CD14-positive monocyte (primary cell): ENCODE measurements at regions not wholly inside any gene's neighbourhood (a gene's known extent, or its start where the extent isn't known, plus 50 kb on each side); places are given as distances from the start of the nearest gene placed in this dataset.

ENCODE experiments used
- DNase-seq, 3 donors: peaks; one replicate each; pipeline ENCODE4 v3.0.0-alpha.2; 2011 to 2022
- H2AFZ ChIP-seq: 2 replicates; pipeline ENCODE4 v1.6.0; 2012; ENCODE audit warnings: mild to moderate bottlenecking, low read depth, low read length, inconsistent platforms; ENCODE audit not compliant: insufficient read depth, poor library complexity, severe bottlenecking
- H3K27ac ChIP-seq, 2 donors: 1 replicate in 1 of 2; 2 replicates in 1 of 2; pipeline ENCODE4 v1.5.1; 2012 to 2013; ENCODE audit warnings: low read length in 2 of 2, control low read depth in 1 of 2, inconsistent platforms in 1 of 2, low read depth in 1 of 2, mild to moderate bottlenecking in 1 of 2
- H3K27me3 ChIP-seq, 2 donors: one replicate each; pipeline versions ENCODE4 v1.6.0 to v1.6.1; 2011 to 2013; ENCODE audit warnings: low read length in 2 of 2; ENCODE audit not compliant: control insufficient read depth in 2 of 2, insufficient read depth in 2 of 2
- H3K36me3 ChIP-seq, 2 donors: replicated peaks in 1 of 2; 1 replicate in 1 of 2; 2 replicates in 1 of 2; pipeline versions ENCODE4 v1.5.1 to v1.6.1; 2012 to 2013; ENCODE audit warnings: low read length in 2 of 2, control low read depth in 1 of 2, inconsistent platforms in 1 of 2, mild to moderate bottlenecking in 1 of 2; ENCODE audit not compliant: insufficient read depth in 2 of 2, control insufficient read depth in 1 of 2
- H3K4me1 ChIP-seq, 2 donors: 1 replicate in 1 of 2; 2 replicates in 1 of 2; pipeline versions ENCODE4 v1.5.1 to v1.6.1; 2012 to 2013; ENCODE audit warnings: low read length in 2 of 2, control low read depth in 1 of 2, inconsistent platforms in 1 of 2, mild to moderate bottlenecking in 1 of 2, moderate library complexity in 1 of 2; ENCODE audit not compliant: insufficient read depth in 2 of 2, control insufficient read depth in 1 of 2
- H3K4me2 ChIP-seq: replicated peaks from 2 replicates; pipeline ENCODE3; 2012; ENCODE audit warnings: low read length, moderate library complexity, mild to moderate bottlenecking; ENCODE audit not compliant: poor library complexity, severe bottlenecking; ENCODE audit errors: extremely low read depth
- H3K4me3 ChIP-seq, 3 experiments: fragments of 200-600 bp in 1 of 3; sonication (generic) in 1 of 3; replicated peaks in 1 of 3; 1 replicate in 2 of 3; 2 replicates in 1 of 3; pipeline ENCODE4 v1.5.1; 2011 to 2013; ENCODE audit warnings: low read length in 3 of 3, mild to moderate bottlenecking in 3 of 3, control low read depth in 2 of 3, low read depth in 2 of 3, inconsistent platforms in 1 of 3, moderate library complexity in 1 of 3
- H3K79me2 ChIP-seq: 2 replicates; pipeline ENCODE4 v1.6.0; 2012; ENCODE audit warnings: mild to moderate bottlenecking, control low read depth, inconsistent platforms, low read length, moderate library complexity; ENCODE audit not compliant: insufficient read depth
- H3K9ac ChIP-seq: 2 replicates; pipeline ENCODE4 v1.6.0; 2017; ENCODE audit warnings: low read length, mild to moderate bottlenecking; ENCODE audit not compliant: insufficient read depth, poor library complexity, severe bottlenecking
- H3K9me3 ChIP-seq, 2 donors: replicated peaks in 1 of 2; 1 replicate in 1 of 2; 2 replicates in 1 of 2; pipeline versions ENCODE4 v1.5.1 to v1.6.1; 2012 to 2013; ENCODE audit warnings: low read length in 2 of 2, control low read depth in 1 of 2; ENCODE audit not compliant: control insufficient read depth in 1 of 2, insufficient read depth in 1 of 2
- H4K20me1 ChIP-seq: 2 replicates; pipeline ENCODE4 v1.6.0; 2012; ENCODE audit warnings: mild to moderate bottlenecking, low read length, control low read depth, moderate library complexity; ENCODE audit not compliant: insufficient read depth
- H3K27ac Mint-ChIP-seq, 7 donors: one replicate each; pipeline ENCODE4 v1.8.0; 2020; ENCODE audit warnings: mild to moderate bottlenecking in 7 of 7, mixed read lengths in 7 of 7, moderate library complexity in 6 of 7, inconsistent platforms in 2 of 7
- H3K27me3 Mint-ChIP-seq, 3 donors: one replicate each; pipeline ENCODE4 v1.8.0; 2021 to 2022; ENCODE audit warnings: low read depth in 3 of 3, mild to moderate bottlenecking in 3 of 3, mixed read lengths in 3 of 3, moderate library complexity in 3 of 3, inconsistent platforms in 1 of 3
- H3K36me3 Mint-ChIP-seq, 2 donors: one replicate each; pipeline ENCODE4 v1.8.0; 2020; ENCODE audit warnings: mixed read lengths in 2 of 2, inconsistent platforms in 1 of 2, mild to moderate bottlenecking in 1 of 2
- H3K4me1 Mint-ChIP-seq: one replicate; pipeline ENCODE4 v1.8.0; 2020; ENCODE audit warnings: mild to moderate bottlenecking, mixed read lengths
- H3K4me3 Mint-ChIP-seq, 2 donors: one replicate each; pipeline ENCODE4 v1.8.0; 2020; ENCODE audit warnings: mild to moderate bottlenecking in 2 of 2, mixed read lengths in 2 of 2, moderate library complexity in 1 of 2
- H3K9me3 Mint-ChIP-seq, 7 donors: one replicate each; pipeline ENCODE4 v1.8.0; 2020 to 2022; ENCODE audit warnings: mixed read lengths in 7 of 7, mild to moderate bottlenecking in 6 of 7, moderate library complexity in 6 of 7, inconsistent platforms in 2 of 7
- CTCF ChIP-seq: fragments of 200-600 bp; IDR thresholded peaks from one replicate; pipeline ENCODE4 v1.8.0; 2022; ENCODE audit warnings: antibody characterized with exemption, mild to moderate bottlenecking
- WGBS: methylation state at CpG from one replicate; pipeline ENCODE4 v1.1.5; 2013; ENCODE audit warnings: missing lambda C conversion rate; ENCODE audit not compliant: insufficient coverage; 5-methylcytosine and 5-hydroxymethylcytosine counted together
- intact Hi-C, 2 donors: fragments of 100-400 bp; cut with micrococcal nuclease; formaldehyde crosslinking; loops; one replicate each; pipeline versions ENCODE4 v1.15.0 to v1.15.1; 2023

DNA sequence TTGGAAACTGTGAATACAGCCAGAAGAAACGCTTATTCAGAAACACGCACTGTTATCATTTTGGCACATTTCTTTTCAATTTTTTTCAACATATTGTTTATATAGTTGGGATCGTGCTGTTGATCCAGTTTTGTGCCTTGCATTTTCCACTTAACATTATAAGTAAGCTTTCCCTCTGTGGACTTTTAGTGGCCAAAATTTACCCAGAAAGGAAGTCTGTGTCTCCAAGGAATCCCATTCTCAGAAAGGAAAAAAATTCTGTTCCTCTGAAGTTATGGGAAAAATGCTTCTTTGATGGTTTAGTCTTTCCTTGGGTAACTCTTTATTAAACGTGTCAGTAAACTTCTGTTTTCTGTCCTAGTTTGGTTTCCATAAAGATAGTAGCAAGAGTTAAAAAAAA lies 280.0 kb downstream of the REEP3 start:
- Histone ChIP-seq H3K36me3 (no peaks in the 10 kb centered on the region), H3K4me1 (no peaks in the 10 kb centered on the region), H3K27me3 (no peaks in the 10 kb centered on the region), H4K20me1 (no peaks in the 10 kb centered on the region), H3K79me2 (no peaks in the 10 kb centered on the region), H3K27ac (no peak overlapping the region), H3K9me3 (no peaks in the 10 kb centered on the region), H3K4me3 (no peak overlapping the region), H3K9ac (no peak overlapping the region), H3K4me2 (no peak overlapping the region), H2AFZ (no peak overlapping the region)
- intact Hi-C loops = no loop called here
- no CpG with 5 or more reads among the region's 4 CpGs for WGBS
- Mint-ChIP-seq H3K27ac (no peak overlapping the region), H3K4me1 (peaks cover 4% of the 10 kb centered on the region), H3K9me3 (peaks cover 0 to 2% (median 0%) of the 10 kb centered on the region in 7 donors), H3K27me3 (peaks cover 0 to 6% (median 3%) of the 10 kb centered on the region in 3 donors), H3K4me3 (no peak overlapping the region), H3K36me3 (no peaks in the 10 kb centered on the region)
- no peak for TF ChIP-seq CTCF
- DNase-seq = no peak

GRCh38 chr10:63806330-63806729 lies 285.1 kb downstream of the REEP3 start:
- Mint-ChIP-seq H3K4me3 (no peak overlapping the region), H3K9me3 (peaks cover 2 to 13% (median 2%) of the 10 kb centered on the region in 7 donors), H3K4me1 (no peaks in the 10 kb centered on the region), H3K27ac (no peak overlapping the region), H3K27me3 (peaks cover 0 to 2% (median 0%) of the 10 kb centered on the region in 3 donors), H3K36me3 (no peaks in the 10 kb centered on the region)
- Histone ChIP-seq H3K4me3 (no peak overlapping the region), H2AFZ (no peak overlapping the region), H4K20me1 (no peaks in the 10 kb centered on the region), H3K79me2 (no peaks in the 10 kb centered on the region), H3K27ac (no peak overlapping the region), H3K4me1 (no peaks in the 10 kb centered on the region), H3K9me3 (no peaks in the 10 kb centered on the region), H3K4me2 (no peak overlapping the region), H3K36me3 (no peaks in the 10 kb centered on the region), H3K9ac (no peak overlapping the region), H3K27me3 (no peaks in the 10 kb centered on the region)
- DNase-seq = no peak
- no peak for TF ChIP-seq CTCF
- WGBS = no CpG with 5 or more reads among the region's 2 CpGs
- intact Hi-C loops = no loop called here
